GM10266 (cell line): ENCODE measurements at regions not wholly inside any gene's neighbourhood (a gene's known extent, or its start where the extent isn't known, plus 50 kb on each side); places are given as distances from the start of the nearest gene placed in this dataset.

Experiments
- DNase-seq: peaks from one replicate; pipeline ENCODE4 v3.0.0; 2012; ENCODE audit errors: extremely low spot score
- TF ChIP-seq, protein P1 (sequence below): IDR thresholded peaks from 2 replicates; pipeline ENCODE4 v1.5.1; 2012; ENCODE audit warnings: mild to moderate bottlenecking, low read depth; ENCODE audit not compliant: control insufficient read depth, insufficient read depth; ENCODE audit errors: missing control alignments

GRCh38 chr10:56836659-56837058 is 475.6 kb upstream of the ZWINT start:
- TF ChIP-seq, protein P1, sequence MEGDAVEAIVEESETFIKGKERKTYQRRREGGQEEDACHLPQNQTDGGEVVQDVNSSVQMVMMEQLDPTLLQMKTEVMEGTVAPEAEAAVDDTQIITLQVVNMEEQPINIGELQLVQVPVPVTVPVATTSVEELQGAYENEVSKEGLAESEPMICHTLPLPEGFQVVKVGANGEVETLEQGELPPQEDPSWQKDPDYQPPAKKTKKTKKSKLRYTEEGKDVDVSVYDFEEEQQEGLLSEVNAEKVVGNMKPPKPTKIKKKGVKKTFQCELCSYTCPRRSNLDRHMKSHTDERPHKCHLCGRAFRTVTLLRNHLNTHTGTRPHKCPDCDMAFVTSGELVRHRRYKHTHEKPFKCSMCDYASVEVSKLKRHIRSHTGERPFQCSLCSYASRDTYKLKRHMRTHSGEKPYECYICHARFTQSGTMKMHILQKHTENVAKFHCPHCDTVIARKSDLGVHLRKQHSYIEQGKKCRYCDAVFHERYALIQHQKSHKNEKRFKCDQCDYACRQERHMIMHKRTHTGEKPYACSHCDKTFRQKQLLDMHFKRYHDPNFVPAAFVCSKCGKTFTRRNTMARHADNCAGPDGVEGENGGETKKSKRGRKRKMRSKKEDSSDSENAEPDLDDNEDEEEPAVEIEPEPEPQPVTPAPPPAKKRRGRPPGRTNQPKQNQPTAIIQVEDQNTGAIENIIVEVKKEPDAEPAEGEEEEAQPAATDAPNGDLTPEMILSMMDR, result no peak

GRCh38 chr10:56831681-56832080 is 470.6 kb upstream of the ZWINT start:
- no peak for DNase-seq
- TF ChIP-seq, protein P1, result no peak

More at GRCh38 chr10:56836659-56837058, 475.6 kb upstream of the ZWINT start:
- DNase-seq, result no peak

GRCh38 chr10:56823849-56824248 is 462.8 kb upstream of the ZWINT start:
- DNase-seq, result peak; percentile 14
- TF ChIP-seq, protein P1, result peak; percentile 72

- no peak for DNase-seq
- TF ChIP-seq, protein P1, result no peak
Measured at GRCh38 chr10:56805022-56805421, 444.0 kb upstream of the ZWINT start.

GRCh38 chr10:56785292-56785691 is 424.2 kb upstream of the ZWINT start:
- TF ChIP-seq, protein P1, result no peak
- DNase-seq, result no peak

GRCh38 chr10:56782503-56782902 is 421.4 kb upstream of the ZWINT start:
- no peak for DNase-seq
- TF ChIP-seq, protein P1, result no peak

DNA sequence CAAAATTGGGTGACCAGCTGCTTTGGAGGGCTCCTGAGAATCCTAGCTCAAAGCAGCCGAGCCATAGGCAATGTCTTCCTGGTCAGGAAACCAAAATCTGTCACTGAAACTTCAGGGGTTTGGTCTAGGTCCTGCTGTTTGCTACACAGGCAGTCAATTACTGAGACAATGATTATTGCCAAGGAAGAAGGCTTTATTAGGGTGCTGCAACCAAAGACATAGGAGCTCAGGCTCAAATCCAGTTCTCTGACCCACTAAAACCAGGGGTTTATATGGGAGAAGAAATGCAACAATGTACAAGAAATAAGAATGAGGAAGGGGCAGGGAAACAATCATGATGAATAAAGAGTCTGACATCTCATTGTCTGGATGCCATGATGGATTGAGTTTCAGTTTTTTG is 410.3 kb upstream of the ZWINT start:
- DNase-seq, result no peak
- TF ChIP-seq, protein P1, result no peak

- TF ChIP-seq, protein P1, result no peak
- DNase-seq, result no peak
Measured at GRCh38 chr10:56763090-56763489, 402.0 kb upstream of the ZWINT start.
